IMR-90 (cell line): ENCODE measurements at regions not wholly inside any gene's neighbourhood (a gene's known extent, or its start where the extent isn't known, plus 50 kb on each side); places are given as distances from the start of the nearest gene placed in this dataset.

Experiments
- CEBPB ChIP-seq: IDR thresholded peaks from 2 replicates; pipeline ENCODE4 v1.6.1; 2012; ENCODE audit warnings: low read depth, low read length, improper control_type of control experiment
- CHD1 ChIP-seq: IDR thresholded peaks from 2 replicates; pipeline ENCODE4 v1.6.1; 2012; ENCODE audit warnings: low read depth, low read length, improper control_type of control experiment
- FOS ChIP-seq: fragments of 150-350 bp; IDR thresholded peaks from 2 replicates; pipeline ENCODE4 v1.6.1; 2016; ENCODE audit warnings: low read depth, low read length
- MAZ ChIP-seq: IDR thresholded peaks from 2 replicates; pipeline ENCODE4 v1.6.1; 2012; ENCODE audit warnings: low read depth, mild to moderate bottlenecking, low read length, improper control_type of control experiment, moderate library complexity, borderline replicate concordance
- NFE2L2 ChIP-seq: fragments of 150-350 bp; IDR thresholded peaks from 2 replicates; pipeline ENCODE4 v1.6.1; 2016; ENCODE audit warnings: low read depth, mild to moderate bottlenecking, low read length
- POLR2A ChIP-seq: IDR thresholded peaks from 2 replicates; pipeline ENCODE4 v1.6.1; 2012; ENCODE audit warnings: mild to moderate bottlenecking, low read depth, low read length
- RAD21 ChIP-seq: IDR thresholded peaks from 2 replicates; pipeline ENCODE4 v1.6.1; 2012; ENCODE audit warnings: low read length, improper control_type of control experiment
- RCOR1 ChIP-seq: IDR thresholded peaks from 2 replicates; pipeline ENCODE4 v1.6.1; 2012; ENCODE audit warnings: mild to moderate bottlenecking, low read length, improper control_type of control experiment; ENCODE audit not compliant: insufficient replicate concordance
- RFX5 ChIP-seq: IDR thresholded peaks from 2 replicates; pipeline ENCODE4 v1.8.0; 2012; ENCODE audit warnings: low read depth, mild to moderate bottlenecking, low read length, moderate library complexity
- SMC3 ChIP-seq: fragments of 150-350 bp; IDR thresholded peaks from 2 replicates; pipeline ENCODE4 v1.6.1; 2016; ENCODE audit warnings: low read depth, mild to moderate bottlenecking, antibody characterized with exemption, low read length, moderate library complexity
- TF ChIP-seq, protein P1 (sequence below): conservative IDR thresholded peaks from 2 replicates; pipeline ENCODE4 v1.5.1; 2012; ENCODE audit warnings: mild to moderate bottlenecking, low read depth, low read length, improper control_type of control experiment
- TF ChIP-seq, protein P2 (sequence below): fragments of 150-350 bp; IDR thresholded peaks from 2 replicates; pipeline ENCODE4 v1.6.1; 2017; ENCODE audit warnings: mild to moderate bottlenecking, antibody characterized with exemption, low read length, low read depth
- TF ChIP-seq, protein P3 (sequence below): fragments of 150-350 bp; IDR thresholded peaks from 2 replicates; pipeline ENCODE4 v1.6.1; 2016; ENCODE audit warnings: low read depth, mild to moderate bottlenecking, low read length, moderate library complexity, borderline replicate concordance

DNA sequence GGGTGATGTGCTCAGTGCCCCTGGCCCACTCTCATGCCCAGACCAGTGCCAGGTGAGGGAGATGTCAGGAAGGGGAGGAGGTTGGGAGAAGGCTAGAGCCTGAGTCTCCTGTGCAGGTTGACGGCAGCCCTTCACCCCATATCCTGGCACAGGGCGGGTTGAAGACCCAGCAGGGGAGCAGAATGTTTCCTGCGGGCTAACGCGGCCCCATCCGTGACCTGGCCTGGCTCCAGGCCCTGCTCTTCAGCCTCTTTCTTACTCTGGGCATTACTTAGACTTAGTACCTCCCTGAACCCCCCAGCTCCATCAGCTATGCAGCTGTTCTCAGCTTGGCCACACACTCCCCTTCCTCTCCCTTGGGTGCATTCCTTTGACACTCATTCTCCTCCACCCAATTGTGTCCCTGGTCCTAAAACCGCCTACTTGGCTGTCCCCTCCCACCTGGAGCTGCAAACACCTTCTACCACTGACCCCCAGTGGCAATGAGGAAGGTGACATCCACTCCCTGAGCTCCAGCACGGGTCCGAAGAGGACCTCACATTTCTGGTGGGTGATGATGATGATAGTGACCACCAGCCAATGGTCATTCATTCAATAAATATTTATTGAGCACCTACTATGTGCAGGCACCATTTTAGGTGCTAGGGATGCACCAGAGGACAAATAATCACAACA lies 179.0 kb downstream of the PTPRU start:
- TF ChIP-seq, protein P1, sequence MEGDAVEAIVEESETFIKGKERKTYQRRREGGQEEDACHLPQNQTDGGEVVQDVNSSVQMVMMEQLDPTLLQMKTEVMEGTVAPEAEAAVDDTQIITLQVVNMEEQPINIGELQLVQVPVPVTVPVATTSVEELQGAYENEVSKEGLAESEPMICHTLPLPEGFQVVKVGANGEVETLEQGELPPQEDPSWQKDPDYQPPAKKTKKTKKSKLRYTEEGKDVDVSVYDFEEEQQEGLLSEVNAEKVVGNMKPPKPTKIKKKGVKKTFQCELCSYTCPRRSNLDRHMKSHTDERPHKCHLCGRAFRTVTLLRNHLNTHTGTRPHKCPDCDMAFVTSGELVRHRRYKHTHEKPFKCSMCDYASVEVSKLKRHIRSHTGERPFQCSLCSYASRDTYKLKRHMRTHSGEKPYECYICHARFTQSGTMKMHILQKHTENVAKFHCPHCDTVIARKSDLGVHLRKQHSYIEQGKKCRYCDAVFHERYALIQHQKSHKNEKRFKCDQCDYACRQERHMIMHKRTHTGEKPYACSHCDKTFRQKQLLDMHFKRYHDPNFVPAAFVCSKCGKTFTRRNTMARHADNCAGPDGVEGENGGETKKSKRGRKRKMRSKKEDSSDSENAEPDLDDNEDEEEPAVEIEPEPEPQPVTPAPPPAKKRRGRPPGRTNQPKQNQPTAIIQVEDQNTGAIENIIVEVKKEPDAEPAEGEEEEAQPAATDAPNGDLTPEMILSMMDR: no peak
- no peak for TF ChIP-seq POLR2A
- TF ChIP-seq SMC3: no peak
- TF ChIP-seq RFX5: no peak
- no peak for TF ChIP-seq RCOR1
- TF ChIP-seq, protein P2, sequence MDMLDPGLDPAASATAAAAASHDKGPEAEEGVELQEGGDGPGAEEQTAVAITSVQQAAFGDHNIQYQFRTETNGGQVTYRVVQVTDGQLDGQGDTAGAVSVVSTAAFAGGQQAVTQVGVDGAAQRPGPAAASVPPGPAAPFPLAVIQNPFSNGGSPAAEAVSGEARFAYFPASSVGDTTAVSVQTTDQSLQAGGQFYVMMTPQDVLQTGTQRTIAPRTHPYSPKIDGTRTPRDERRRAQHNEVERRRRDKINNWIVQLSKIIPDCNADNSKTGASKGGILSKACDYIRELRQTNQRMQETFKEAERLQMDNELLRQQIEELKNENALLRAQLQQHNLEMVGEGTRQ: no peak
- TF ChIP-seq, protein P3, sequence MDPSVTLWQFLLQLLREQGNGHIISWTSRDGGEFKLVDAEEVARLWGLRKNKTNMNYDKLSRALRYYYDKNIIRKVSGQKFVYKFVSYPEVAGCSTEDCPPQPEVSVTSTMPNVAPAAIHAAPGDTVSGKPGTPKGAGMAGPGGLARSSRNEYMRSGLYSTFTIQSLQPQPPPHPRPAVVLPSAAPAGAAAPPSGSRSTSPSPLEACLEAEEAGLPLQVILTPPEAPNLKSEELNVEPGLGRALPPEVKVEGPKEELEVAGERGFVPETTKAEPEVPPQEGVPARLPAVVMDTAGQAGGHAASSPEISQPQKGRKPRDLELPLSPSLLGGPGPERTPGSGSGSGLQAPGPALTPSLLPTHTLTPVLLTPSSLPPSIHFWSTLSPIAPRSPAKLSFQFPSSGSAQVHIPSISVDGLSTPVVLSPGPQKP: no peak
- no peak for TF ChIP-seq RAD21
- TF ChIP-seq CEBPB: no peak
- no peak for TF ChIP-seq NFE2L2
- TF ChIP-seq MAZ: no peak
- no peak for TF ChIP-seq CHD1
- no peak for TF ChIP-seq FOS
